K562 (cell line): ENCODE measurements at regions not wholly inside any gene's neighbourhood (a gene's known extent, or its start where the extent isn't known, plus 50 kb on each side); places are given as distances from the start of the nearest gene placed in this dataset.
A peak's percentile ranks its signal among the peaks of the same experiment; 100 is the strongest.

Experiments used
- ATAC-seq: fragments of 200-7000 bp; cut with Tn5 transposase; 3 replicates; pipeline ENCODE4 v1.9.1; 2020; ENCODE audit warnings: moderate library complexity
- BruUV-seq: library from RNA; stranded (reverse); fragments of 400-500 nt; replicated peaks from 2 replicates; lab custom pipeline; 2021; lab: Mats Ljungman, UMichigan
- CTCF ChIA-PET: fragments of 300-600 bp; formaldehyde crosslinking; extraction: SDS; loops from one replicate; lab custom pipeline; 2021; ENCODE audit warnings: low intra/inter-chr PET ratio; lab: Yijun Ruan, JAX
- POLR2A ChIA-PET: fragments of 300-600, 350-650 bp; sonication (Branson Sonifier 250); formaldehyde crosslinking; extraction: SDS; loops from one replicate; lab custom pipeline; 2021; ENCODE audit warnings: antibody characterized with exemption, inconsistent platforms; lab: Yijun Ruan, JAX
- DNase-seq, 4 experiments: peaks; one replicate each; pipeline versions ENCODE4 v3.0.0 to v3.0.0-alpha.2; 2011 to 2018; ENCODE audit warnings: low spot score in 3 of 4, mixed read lengths in 3 of 4; ENCODE audit errors: extremely low read depth in 1 of 4
- FAIRE-seq: peaks from 2 replicates; lab custom pipeline; 2011; peaks lifted over from hg19 to GRCh38; lab: Jason Lieb, UNC
- H2AFZ ChIP-seq: 2 replicates; pipeline ENCODE4 v1.6.0; 2011; ENCODE audit warnings: low read depth, low read length, control low read depth, inconsistent platforms
- H3K27ac ChIP-seq: fragments of 200-600 bp; 3 replicates; pipeline ENCODE4 v1.8.0; 2011; ENCODE audit warnings: low read depth, mild to moderate bottlenecking, control low read depth, inconsistent platforms, low read length, moderate library complexity, mixed read lengths; ENCODE audit errors: extremely low read depth
- H3K27me3 ChIP-seq, 2 experiments: fragments of 300-600 bp in 1 of 2; 2 replicates in 1 of 2; 3 replicates in 1 of 2; pipeline versions ENCODE4 v1.6.0 to v1.8.0; 2011; ENCODE audit warnings: inconsistent platforms in 2 of 2, low read length in 2 of 2, mild to moderate bottlenecking in 1 of 2, mixed read lengths in 1 of 2, moderate library complexity in 1 of 2; ENCODE audit not compliant: control insufficient read depth in 2 of 2, insufficient read depth in 2 of 2
- H3K36me3 ChIP-seq: fragments of 300-600 bp; 3 replicates; pipeline ENCODE4 v1.8.0; 2011; ENCODE audit warnings: mild to moderate bottlenecking, low read length, inconsistent platforms; ENCODE audit not compliant: control insufficient read depth, insufficient read depth
- H3K4me1 ChIP-seq, 2 experiments: fragments of 200-600 bp in 1 of 2; replicated peaks in 1 of 2; 2 replicates in 1 of 2; 3 replicates in 1 of 2; pipeline versions ENCODE4 v1.5.1 to v1.8.0; 2011; ENCODE audit warnings: inconsistent platforms in 2 of 2, low read length in 2 of 2, mild to moderate bottlenecking in 1 of 2, mixed read lengths in 1 of 2, moderate library complexity in 1 of 2; ENCODE audit not compliant: control insufficient read depth in 2 of 2, insufficient read depth in 2 of 2
- H3K4me2 ChIP-seq: 2 replicates; pipeline ENCODE4 v1.6.1; 2011; ENCODE audit warnings: low read length, control low read depth, inconsistent platforms, mixed read lengths; ENCODE audit not compliant: insufficient read depth
- H3K4me3 ChIP-seq: fragments of 200-600 bp; sonication (generic), shearing (Covaris generic); 2 replicates; pipeline ENCODE4 v1.5.1; 2016; ENCODE audit warnings: control low read depth, inconsistent platforms
- H3K79me2 ChIP-seq: fragments of 200-600 bp; 3 replicates; pipeline ENCODE4 v1.8.0; 2011; ENCODE audit warnings: low read length, inconsistent platforms; ENCODE audit not compliant: control insufficient read depth, insufficient read depth
- H3K9ac ChIP-seq, 2 experiments: 2 replicates each; pipeline versions ENCODE4 v1.6.0 to v1.6.1; 2011; ENCODE audit warnings: low read depth in 2 of 2, low read length in 2 of 2, control low read depth in 1 of 2, inconsistent platforms in 1 of 2, mild to moderate bottlenecking in 1 of 2, mixed read lengths in 1 of 2; ENCODE audit not compliant: insufficient read depth in 1 of 2
- H3K9me1 ChIP-seq: one replicate; pipeline ENCODE4 v1.6.0; 2011; ENCODE audit warnings: inconsistent platforms, mild to moderate bottlenecking, low read length, moderate library complexity; ENCODE audit not compliant: control insufficient read depth, insufficient read depth
- H3K9me3 ChIP-seq: replicated peaks from 2 replicates; pipeline ENCODE4 v1.5.1; 2011; ENCODE audit warnings: low read depth, low read length, inconsistent platforms; ENCODE audit not compliant: control insufficient read depth, insufficient read depth
- H4K20me1 ChIP-seq: replicated peaks from 2 replicates; pipeline ENCODE4 v1.6.1; 2011; ENCODE audit warnings: low read length, inconsistent platforms, mixed read lengths; ENCODE audit not compliant: control insufficient read depth, insufficient read depth
- BRD4 ChIP-seq: fragments of 200-600 bp; sonication (generic); IDR thresholded peaks from 2 replicates; pipeline ENCODE4 v1.6.1; 2017; ENCODE audit warnings: inconsistent platforms
- CEBPB ChIP-seq: fragments of 450-650 bp; IDR thresholded peaks from 2 replicates; pipeline ENCODE4 v1.6.1; 2016; ENCODE audit warnings: missing genetic modification characterization, missing compliant biosample characterization
- DDX20 ChIP-seq: fragments of 450-650 bp; IDR thresholded peaks from 2 replicates; pipeline ENCODE4 v1.6.1; 2016; ENCODE audit warnings: missing genetic modification characterization, low read depth, mild to moderate bottlenecking, missing compliant biosample characterization, moderate library complexity
- DIDO1 ChIP-seq: fragments of 450-650 bp; IDR thresholded peaks from 2 replicates; pipeline ENCODE4 v1.6.1; 2016; ENCODE audit warnings: low read depth, missing biosample characterization, missing genetic modification characterization
- MLLT1 ChIP-seq, 2 experiments: fragments of 450-650 bp; IDR thresholded peaks; 2 replicates each; pipeline ENCODE4 v1.6.1; 2016
- RAD51 ChIP-seq: fragments of 450-650 bp; IDR thresholded peaks from 2 replicates; pipeline ENCODE4 v1.7.1; 2016; ENCODE audit warnings: low read depth, mild to moderate bottlenecking, borderline replicate concordance
- ZBTB7A ChIP-seq: IDR thresholded peaks from 2 replicates; pipeline ENCODE4 v1.6.1; 2011; ENCODE audit warnings: low read depth, mild to moderate bottlenecking, low read length, moderate library complexity, borderline replicate concordance; ENCODE audit not compliant: control insufficient read depth
- WGBS: fragments of 100-300 bp; shearing (Covaris generic); methylation state at CpG from one replicate; pipeline ENCODE4 v1.1.6; 2016; ENCODE audit warnings: low coverage, mixed read lengths; ENCODE audit not compliant: insufficient coverage; ENCODE audit errors: missing lambda C conversion rate; 5-methylcytosine and 5-hydroxymethylcytosine counted together
- in situ Hi-C: fragments of 300-500 bp; cut with MboI; formaldehyde crosslinking; loops from 4 replicates; pipeline ENCODE4 v1.15.0; 2018; ENCODE audit warnings: inconsistent platforms, mixed read lengths
- intact Hi-C: fragments of 100-400 bp; cut with micrococcal nuclease; formaldehyde crosslinking; loops from 2 replicates; pipeline ENCODE4 v1.14.2; 2022

- BruUV-seq, result no TSS peak
- Histone ChIP-seq H3K9me1 (peaks cover 3% of the 10 kb centered on the region), H3K36me3 (no peaks in the 10 kb centered on the region), H3K27me3 (peaks cover 4 to 10% of the 10 kb centered on the region in 2 experiments; a peak in 4 of 5 replicates), H3K9ac (no peak overlapping the region), H3K4me2 (no peak overlapping the region), H2AFZ (no peak overlapping the region), H3K27ac (no peak overlapping the region), H4K20me1 (no peaks in the 10 kb centered on the region), H3K9me3 (no peaks in the 10 kb centered on the region), H3K79me2 (no peaks in the 10 kb centered on the region), H3K4me1 (no peaks in the 10 kb centered on the region), H3K4me3 (no peak overlapping the region)
- no peak for FAIRE-seq
- 0% methylated on average over 5 of the region's 5 CpGs for WGBS
- in situ Hi-C loops, result no loop called here
- ChIA-PET POLR2A (no interaction called here), CTCF (no interaction called here)
- intact Hi-C loops, result no loop called here
- TF ChIP-seq MLLT1 (IDR thresholded peaks at IDR 0.05) (no peak), RAD51 (no peak), DDX20 (no peak), DIDO1 (no peak), BRD4 (no peak), CEBPB (tag) (0 out of 2 replicates have a peak, but pooled peaks have one; percentile 17), ZBTB7A (no peak)
- no peak for ATAC-seq
- no peak for DNase-seq
Measured at GRCh38 chr9:107212613-107213012, 70.5 kb upstream of the RAD23B start.
